Smooth muscle cell (in vitro differentiated cells): ENCODE measurements at regions not wholly inside any gene's neighbourhood (a gene's known extent, or its start where the extent isn't known, plus 50 kb on each side); places are given as distances from the start of the nearest gene placed in this dataset.

Experiments
- DNase-seq: peaks from one replicate; lab custom pipeline; 2025; ENCODE audit not compliant: unreplicated experiment; lab: John Stamatoyannopoulos, UW
- H2AFZ ChIP-seq: fragments of 200-600 bp; sonication (generic); 2 replicates; pipeline ENCODE4 v1.6.0; 2016; ENCODE audit warnings: antibody characterized with exemption, low read depth, mild to moderate bottlenecking
- H3F3A ChIP-seq: fragments of 200-600 bp; sonication (generic); 2 replicates; pipeline ENCODE4 v1.6.0; 2017; ENCODE audit warnings: antibody characterized with exemption, low read depth
- H3K27ac ChIP-seq: fragments of 200-600 bp; sonication (generic); 2 replicates; pipeline ENCODE4 v1.5.1; 2016; ENCODE audit warnings: low read depth, mild to moderate bottlenecking
- H3K27me3 ChIP-seq: fragments of 200-600 bp; sonication (generic); 2 replicates; pipeline ENCODE4 v1.6.1; 2016; ENCODE audit warnings: low read depth, mild to moderate bottlenecking
- H3K36me3 ChIP-seq: fragments of 200-600 bp; sonication (generic); 2 replicates; pipeline ENCODE4 v1.5.1; 2016; ENCODE audit warnings: low read depth
- H3K4me1 ChIP-seq: fragments of 200-600 bp; sonication (generic); 2 replicates; pipeline ENCODE4 v1.5.1; 2016; ENCODE audit warnings: low read depth
- H3K4me2 ChIP-seq: fragments of 200-600 bp; sonication (generic); 2 replicates; pipeline ENCODE4 v1.6.0; 2016; ENCODE audit warnings: mild to moderate bottlenecking
- H3K4me3 ChIP-seq: fragments of 200-600 bp; sonication (generic); 2 replicates; pipeline ENCODE4 v1.5.1; 2016; ENCODE audit warnings: mild to moderate bottlenecking
- H3K79me2 ChIP-seq: fragments of 200-600 bp; sonication (generic); 2 replicates; pipeline ENCODE4 v1.6.0; 2016; ENCODE audit warnings: low read depth, mild to moderate bottlenecking
- H3K9ac ChIP-seq: fragments of 200-600 bp; sonication (generic); 2 replicates; pipeline ENCODE4 v1.6.0; 2016; ENCODE audit warnings: low read depth
- H3K9me3 ChIP-seq: fragments of 200-600 bp; sonication (generic); replicated peaks from 2 replicates; pipeline ENCODE4 v1.5.1; 2016; ENCODE audit warnings: low read depth
- H4K20me1 ChIP-seq: fragments of 200-600 bp; sonication (generic); 2 replicates; pipeline ENCODE4 v1.6.0; 2016; ENCODE audit warnings: low read depth
- CTCF ChIP-seq: fragments of 200-600 bp; sonication (generic); IDR thresholded peaks from 2 replicates; pipeline ENCODE4 v1.5.1; 2017; ENCODE audit warnings: borderline replicate concordance, mild to moderate bottlenecking, antibody characterized with exemption; ENCODE audit not compliant: insufficient read depth, poor library complexity, severe bottlenecking
- WGBS: methylation state at CpG from one replicate; pipeline ENCODE4 v1.1.7; 2016; ENCODE audit warnings: low lambda C conversion rate; 5-methylcytosine and 5-hydroxymethylcytosine counted together

DNA sequence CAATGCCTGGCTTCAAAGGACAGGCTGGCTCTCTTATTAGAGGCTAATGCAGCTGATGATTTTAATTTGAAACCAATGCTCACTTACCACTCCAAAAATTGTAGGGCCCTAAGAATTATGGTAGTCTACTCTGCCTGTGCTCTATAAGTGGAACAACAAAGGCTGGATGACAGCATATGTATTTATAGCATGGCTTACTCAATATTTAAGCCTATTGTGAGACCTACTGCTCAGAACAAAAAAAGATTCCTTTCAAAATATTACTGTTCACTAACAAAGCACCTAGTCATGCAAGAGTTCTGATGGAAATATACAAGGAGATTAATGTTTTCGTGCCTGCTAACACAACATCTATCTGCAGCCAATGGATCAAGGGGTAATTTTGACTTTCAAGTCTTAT, 73.8 kb upstream of the DUSP10 start:
- no peaks in the 10 kb centered on the region for H3K9me3 ChIP-seq
- no peak overlapping the region for H3K4me2 ChIP-seq
- no peaks in the 10 kb centered on the region for H3K36me3 ChIP-seq
- H2AFZ ChIP-seq = no peak overlapping the region
- no peaks in the 10 kb centered on the region for H3F3A ChIP-seq
- no peak for TF ChIP-seq CTCF
- H3K9ac ChIP-seq = no peak overlapping the region
- no peaks in the 10 kb centered on the region for H3K27me3 ChIP-seq
- no peaks in the 10 kb centered on the region for H3K4me1 ChIP-seq
- H3K4me3 ChIP-seq = no peak overlapping the region
- peak overlapping the region; percentile 85 for H3K27ac ChIP-seq
- DNase-seq = no peak
- H3K79me2 ChIP-seq = no peaks in the 10 kb centered on the region
- WGBS = 86% methylated on average over 1 of the region's 1 CpG
- H4K20me1 ChIP-seq = no peaks in the 10 kb centered on the region

DNA sequence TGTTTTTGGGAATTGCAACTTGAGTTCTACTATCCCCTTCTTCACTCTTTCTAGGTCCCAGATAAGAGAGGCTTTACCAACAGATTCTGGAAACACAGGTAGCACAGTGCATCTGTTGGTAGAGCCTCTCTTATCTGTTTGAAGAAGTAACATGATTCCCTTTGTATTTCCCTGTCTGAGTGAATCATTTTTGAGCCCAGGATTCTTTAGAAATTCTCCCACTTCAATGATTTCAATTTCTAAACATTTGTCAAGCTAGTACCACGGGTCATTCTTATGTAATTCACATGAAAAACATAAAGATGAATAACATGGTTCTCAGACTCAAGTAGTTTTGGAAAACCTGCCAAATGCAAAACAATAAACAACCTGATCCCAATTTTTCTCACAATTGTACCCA, 72.0 kb upstream of the DUSP10 start:
- Histone ChIP-seq H3K9ac (no peak overlapping the region), H2AFZ (no peak overlapping the region), H4K20me1 (no peaks in the 10 kb centered on the region), H3K4me1 (peaks cover 5% of the 10 kb centered on the region), H3K4me2 (no peak overlapping the region), H3K9me3 (no peaks in the 10 kb centered on the region), H3K79me2 (no peaks in the 10 kb centered on the region), H3K36me3 (no peaks in the 10 kb centered on the region), H3K27ac (no peak overlapping the region), H3F3A (no peaks in the 10 kb centered on the region), H3K4me3 (no peak overlapping the region), H3K27me3 (no peaks in the 10 kb centered on the region)
- no peak for DNase-seq
- TF ChIP-seq CTCF = no peak
- 64% methylated on average over 1 of the region's 1 CpG for WGBS

DNA sequence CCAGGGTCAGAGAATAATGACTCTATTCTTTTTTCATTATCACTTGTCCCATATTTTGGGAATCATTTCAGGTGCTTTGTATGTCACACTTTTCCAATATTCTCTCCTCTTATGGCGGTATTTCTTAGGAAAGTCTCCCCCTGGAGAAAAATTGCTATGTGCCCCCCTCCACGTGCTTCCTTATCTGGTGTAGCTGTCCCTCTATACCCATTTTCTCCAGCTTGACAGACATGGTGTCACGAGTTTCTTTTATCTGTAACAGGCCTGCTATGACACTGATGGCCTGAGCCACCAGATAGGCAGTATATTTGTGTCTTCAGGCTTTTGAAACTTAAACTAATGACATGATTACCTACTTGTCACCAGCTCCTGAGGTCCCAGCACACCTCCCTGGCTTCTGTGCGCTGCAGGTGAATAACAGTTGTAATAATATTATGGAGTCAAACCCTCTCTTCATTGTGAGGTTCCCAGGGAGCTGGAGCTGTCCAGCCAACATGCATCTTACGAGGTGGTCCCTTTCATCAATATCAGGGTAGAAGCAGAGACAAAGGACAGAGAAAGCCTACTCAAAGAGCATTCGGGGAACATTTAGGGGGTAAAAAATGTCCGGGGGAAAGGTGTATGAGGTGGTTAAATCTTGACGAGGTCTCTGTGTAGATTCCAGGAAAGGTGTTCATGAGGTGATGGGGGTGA, 71.2 kb upstream of the DUSP10 start:
- Histone ChIP-seq H3K9me3 (no peaks in the 10 kb centered on the region), H4K20me1 (no peaks in the 10 kb centered on the region), H3K4me1 (peaks cover 5% of the 10 kb centered on the region), H2AFZ (no peak overlapping the region), H3K27ac (no peak overlapping the region), H3K4me3 (no peak overlapping the region), H3K27me3 (no peaks in the 10 kb centered on the region), H3K9ac (no peak overlapping the region), H3F3A (no peaks in the 10 kb centered on the region), H3K79me2 (no peaks in the 10 kb centered on the region), H3K4me2 (no peak overlapping the region), H3K36me3 (no peaks in the 10 kb centered on the region)
- no peak for DNase-seq
- WGBS = 83% methylated on average over 8 of the region's 8 CpGs
- TF ChIP-seq CTCF = no peak

DNA sequence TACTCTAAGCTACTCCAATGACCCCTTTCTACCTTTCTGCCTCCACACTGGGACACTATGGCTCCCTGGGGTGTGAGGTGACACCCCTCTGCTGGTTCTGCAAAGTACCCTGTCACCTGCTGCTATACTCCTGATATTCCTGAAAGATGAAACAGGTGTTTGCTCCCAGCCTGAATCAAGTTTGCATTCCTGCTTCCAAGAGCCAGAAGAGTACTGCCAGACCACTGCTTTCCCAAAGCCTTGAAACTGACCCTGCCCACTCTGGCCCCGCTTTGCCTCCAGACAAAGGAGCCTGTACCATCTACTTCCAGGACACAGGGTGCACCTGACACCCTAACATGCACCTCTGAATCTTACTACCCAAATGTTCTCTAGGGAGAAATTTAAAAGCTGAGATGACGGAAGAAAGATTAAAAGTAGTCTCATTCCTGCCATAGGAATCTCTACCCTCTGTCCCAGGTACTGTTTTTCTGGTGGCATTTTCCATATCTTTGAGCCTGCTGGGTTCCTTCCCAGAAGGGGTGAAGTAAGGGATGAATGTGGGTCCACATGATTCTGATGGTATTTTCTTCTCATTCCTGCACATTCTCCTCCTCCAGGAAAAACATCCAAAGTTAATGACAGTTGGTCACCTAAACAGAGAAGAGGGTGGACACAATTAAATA, 70.3 kb upstream of the DUSP10 start:
- Histone ChIP-seq H3F3A (no peaks in the 10 kb centered on the region), H3K4me1 (peaks cover 5% of the 10 kb centered on the region), H3K9ac (no peak overlapping the region), H3K79me2 (no peaks in the 10 kb centered on the region), H2AFZ (no peak overlapping the region), H3K4me2 (no peak overlapping the region), H4K20me1 (no peaks in the 10 kb centered on the region), H3K27me3 (no peaks in the 10 kb centered on the region), H3K27ac (no peak overlapping the region), H3K4me3 (no peak overlapping the region), H3K9me3 (no peaks in the 10 kb centered on the region), H3K36me3 (no peaks in the 10 kb centered on the region)
- TF ChIP-seq CTCF = no peak
- DNase-seq = no peak
- 71% methylated on average over 2 of the region's 2 CpGs for WGBS
